ENCODE measurements at regions not wholly inside any gene's neighbourhood (a gene's known extent, or its start where the extent isn't known, plus 50 kb on each side); places are given as distances from the start of the nearest gene placed in this dataset.

GRCh38 chr1:83637009-83637408, 361.9 kb downstream of the TTLL7 start:
- no peak for DNase-seq (ENCODE audit: low read depth)
- TF ChIP-seq, protein P1, sequence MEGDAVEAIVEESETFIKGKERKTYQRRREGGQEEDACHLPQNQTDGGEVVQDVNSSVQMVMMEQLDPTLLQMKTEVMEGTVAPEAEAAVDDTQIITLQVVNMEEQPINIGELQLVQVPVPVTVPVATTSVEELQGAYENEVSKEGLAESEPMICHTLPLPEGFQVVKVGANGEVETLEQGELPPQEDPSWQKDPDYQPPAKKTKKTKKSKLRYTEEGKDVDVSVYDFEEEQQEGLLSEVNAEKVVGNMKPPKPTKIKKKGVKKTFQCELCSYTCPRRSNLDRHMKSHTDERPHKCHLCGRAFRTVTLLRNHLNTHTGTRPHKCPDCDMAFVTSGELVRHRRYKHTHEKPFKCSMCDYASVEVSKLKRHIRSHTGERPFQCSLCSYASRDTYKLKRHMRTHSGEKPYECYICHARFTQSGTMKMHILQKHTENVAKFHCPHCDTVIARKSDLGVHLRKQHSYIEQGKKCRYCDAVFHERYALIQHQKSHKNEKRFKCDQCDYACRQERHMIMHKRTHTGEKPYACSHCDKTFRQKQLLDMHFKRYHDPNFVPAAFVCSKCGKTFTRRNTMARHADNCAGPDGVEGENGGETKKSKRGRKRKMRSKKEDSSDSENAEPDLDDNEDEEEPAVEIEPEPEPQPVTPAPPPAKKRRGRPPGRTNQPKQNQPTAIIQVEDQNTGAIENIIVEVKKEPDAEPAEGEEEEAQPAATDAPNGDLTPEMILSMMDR (IDR thresholded peaks at IDR 0.05; ENCODE audit: insufficient read depth, low read length) = no peak
- no peak overlapping the region for H3K4me3 ChIP-seq (ENCODE audit: low read depth, low read length)

- H3K4me3 ChIP-seq (ENCODE audit: low read depth, low read length) = no peak overlapping the region
- DNase-seq (ENCODE audit: low read depth) = no peak
- TF ChIP-seq, protein P1 (IDR thresholded peaks at IDR 0.05; ENCODE audit: insufficient read depth, low read length) = no peak
Observed at GRCh38 chr1:83632906-83633305, 366.0 kb downstream of the TTLL7 start.

- TF ChIP-seq, protein P1 (IDR thresholded peaks at IDR 0.05; ENCODE audit: insufficient read depth, low read length) = no peak
Observed at GRCh38 chr1:83631851-83632250, 367.1 kb downstream of the TTLL7 start.

DNA sequence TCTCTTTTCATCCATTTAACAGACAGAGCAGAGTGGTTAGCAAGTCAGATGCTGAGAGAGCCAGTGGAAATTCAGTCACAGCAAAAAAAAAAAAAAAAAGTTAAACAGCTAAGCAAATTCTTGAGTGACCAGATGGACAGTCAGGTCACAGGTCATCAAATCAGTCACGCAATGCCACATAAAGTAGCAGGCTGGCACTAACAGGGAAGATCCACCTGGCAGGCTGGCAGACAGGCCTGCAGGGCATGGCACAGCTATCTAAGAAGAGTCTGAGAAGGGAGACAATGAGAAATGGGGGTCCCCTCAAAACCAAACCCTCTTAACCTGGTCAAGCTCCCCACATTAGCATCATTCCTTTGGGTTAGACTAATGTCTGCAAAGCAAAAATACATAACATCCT, 371.9 kb downstream of the TTLL7 start:
- TF ChIP-seq, protein P1 (IDR thresholded peaks at IDR 0.05; ENCODE audit: insufficient read depth, low read length) = no peak
- H3K4me3 ChIP-seq (ENCODE audit: low read depth, low read length) = no peak overlapping the region
- DNase-seq (ENCODE audit: low read depth) = no peak

More at GRCh38 chr1:83631851-83632250, 367.1 kb downstream of the TTLL7 start:
- H3K4me3 ChIP-seq (ENCODE audit: low read depth, low read length) = no peak overlapping the region
- no peak for DNase-seq (ENCODE audit: low read depth)

DNA sequence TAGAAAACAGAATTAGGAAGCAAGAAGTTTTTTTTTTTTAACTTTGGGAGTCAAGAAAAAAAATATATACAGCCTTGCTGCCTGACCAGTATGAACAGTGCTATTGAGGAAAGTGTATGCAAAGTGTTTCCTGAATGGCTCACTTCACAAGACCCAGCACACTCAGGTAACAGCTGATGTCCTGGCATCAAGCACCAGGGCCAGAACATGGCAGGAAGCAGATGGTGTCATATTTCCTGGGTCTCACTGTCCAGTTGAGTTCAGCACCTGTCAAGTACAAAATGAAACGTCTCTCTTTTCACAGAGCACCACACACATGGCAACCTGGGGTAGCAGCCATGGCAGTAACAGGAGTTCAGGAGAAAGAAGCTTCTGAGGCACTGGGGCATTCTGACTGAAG, 372.3 kb downstream of the TTLL7 start:
- no peak overlapping the region for H3K4me3 ChIP-seq (ENCODE audit: low read depth, low read length)
- DNase-seq (ENCODE audit: low read depth) = no peak
- TF ChIP-seq, protein P1 (IDR thresholded peaks at IDR 0.05; ENCODE audit: insufficient read depth, low read length) = no peak

DNA sequence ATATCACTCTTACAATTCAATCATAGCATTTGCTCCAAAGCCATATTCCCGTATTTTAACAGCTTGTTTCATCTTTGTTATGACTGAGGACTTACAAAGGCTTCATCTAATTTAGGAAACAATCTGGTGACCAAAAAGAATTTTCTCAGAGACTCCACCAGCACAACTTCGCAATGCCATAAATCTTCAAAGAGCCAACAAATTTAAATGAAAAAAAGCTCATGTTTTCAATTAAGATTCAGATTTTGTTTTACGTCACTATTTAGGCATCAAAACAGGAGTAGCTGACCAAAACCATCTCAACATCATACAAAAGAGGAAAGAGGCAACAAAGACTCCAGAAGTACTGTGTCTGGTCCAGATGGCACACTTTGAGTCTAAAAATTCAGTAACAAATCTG, 373.3 kb downstream of the TTLL7 start:
- DNase-seq (ENCODE audit: low read depth) = no peak

DNA sequence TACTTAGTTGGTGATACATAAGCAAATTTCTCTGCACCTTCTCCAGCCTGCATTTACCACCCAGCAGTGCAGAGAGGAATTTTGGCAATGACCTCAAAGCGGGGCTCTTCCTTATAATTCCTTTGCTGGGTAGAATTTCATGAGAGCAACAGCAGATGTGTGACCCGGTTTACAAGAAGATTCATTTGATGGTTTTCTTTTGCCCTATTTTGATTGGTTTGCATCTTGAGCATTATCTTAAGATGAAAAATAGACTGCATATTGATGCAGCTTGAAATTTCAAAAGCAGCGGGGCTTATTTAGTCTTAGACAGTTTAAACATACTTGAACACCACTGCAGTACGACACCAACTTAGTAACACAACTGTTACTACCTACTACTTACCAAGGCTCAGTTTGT, 378.9 kb downstream of the TTLL7 start:
- TF ChIP-seq, protein P1 (IDR thresholded peaks at IDR 0.05; ENCODE audit: insufficient read depth, low read length) = no peak
- no peak overlapping the region for H3K4me3 ChIP-seq (ENCODE audit: low read depth, low read length)
- DNase-seq (ENCODE audit: low read depth) = no peak

More for the DNA sequence above, 373.3 kb downstream of the TTLL7 start:
- no peak overlapping the region for H3K4me3 ChIP-seq (ENCODE audit: low read depth, low read length)
- TF ChIP-seq, protein P1 (IDR thresholded peaks at IDR 0.05; ENCODE audit: insufficient read depth, low read length) = no peak
